ENCODE measurements at regions not wholly inside any gene's neighbourhood (a gene's known extent, or its start where the extent isn't known, plus 50 kb on each side); places are given as distances from the start of the nearest gene placed in this dataset.
"Not testable (repeated sequence)": the region's sequence is repeated elsewhere in the genome, so short reads cannot be mapped to it uniquely, and the experiment has no call there.

DNA sequence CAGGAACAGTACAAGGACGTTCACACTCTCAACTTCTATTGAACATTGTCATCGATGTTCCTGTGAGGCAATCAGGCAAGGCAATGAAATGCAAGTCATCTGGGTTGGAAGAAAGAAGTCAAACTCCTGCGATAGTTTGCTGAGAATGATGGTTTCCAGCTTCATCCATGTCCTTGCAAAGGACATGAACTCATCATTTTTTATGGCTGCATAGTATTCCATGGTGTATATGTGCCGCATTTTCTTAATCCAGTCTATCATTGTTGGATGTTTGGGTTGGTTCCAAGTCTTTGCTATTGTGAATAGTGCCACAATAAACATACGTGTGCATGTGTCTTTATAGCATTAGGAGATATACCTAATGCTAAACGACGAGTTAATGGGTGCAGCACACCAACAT lies 180.0 kb downstream of the RTP5 start:
- not testable (repeated sequence) for DNase-seq (ENCODE audit: low read depth)

DNA sequence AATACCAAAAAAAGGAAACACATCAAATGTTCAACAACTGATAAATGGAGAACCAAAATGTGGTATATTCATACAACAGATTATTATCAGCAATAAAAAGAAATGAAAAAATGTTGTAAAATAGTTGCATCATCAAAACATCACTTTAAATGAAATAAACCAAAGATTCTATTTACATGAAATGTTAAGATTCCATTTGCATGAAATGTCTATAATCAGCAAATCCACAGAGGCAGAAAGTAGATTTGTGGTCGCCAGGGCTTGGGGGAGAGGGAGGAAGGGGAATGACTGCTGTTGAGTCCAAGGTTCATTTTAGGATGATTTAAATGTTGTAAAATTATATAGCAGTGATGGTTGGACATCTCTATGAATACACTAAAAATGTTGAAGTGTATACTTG lies 181.9 kb downstream of the RTP5 start:
- no peak for DNase-seq (ENCODE audit: low read depth)

DNA sequence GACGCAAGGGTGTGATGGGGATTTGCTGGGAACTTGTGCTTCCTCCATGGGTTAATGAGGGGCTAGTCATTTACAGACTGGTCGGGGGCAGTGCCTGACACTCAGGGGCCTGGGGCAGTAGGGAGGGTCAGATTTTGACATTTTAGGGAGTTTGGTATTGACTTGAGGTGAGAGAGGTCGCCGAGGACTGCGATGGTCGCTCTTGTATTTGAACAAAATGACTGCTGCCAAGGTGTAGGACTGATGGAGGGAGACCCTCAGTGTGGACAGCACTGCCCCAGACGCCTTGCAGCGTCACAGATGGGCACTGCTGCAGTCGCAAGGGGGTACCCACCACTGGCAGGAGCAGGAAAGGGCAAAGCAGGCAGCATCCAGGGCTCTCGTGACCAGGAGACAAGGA lies 182.9 kb downstream of the RTP5 start:
- DNase-seq (ENCODE audit: low read depth), result no peak

DNA sequence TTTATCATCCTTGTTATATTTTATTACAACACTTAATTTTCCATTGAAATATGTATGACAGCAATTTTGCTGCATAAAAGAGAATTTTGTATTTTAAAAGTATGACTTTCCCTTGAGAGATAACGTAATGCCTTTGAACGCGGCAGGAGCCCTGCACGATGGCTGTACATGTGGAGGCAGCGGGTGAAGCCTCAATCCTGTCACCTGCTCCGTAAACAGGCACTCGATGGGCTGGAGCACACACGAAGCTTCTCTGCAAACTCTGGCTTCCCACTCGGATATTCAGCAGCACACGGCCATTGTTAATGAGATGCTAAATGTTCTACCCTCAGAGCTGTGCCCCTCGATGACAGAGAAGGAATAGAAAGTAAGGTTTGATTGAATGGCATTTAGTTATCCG lies 184.4 kb downstream of the RTP5 start:
- no peak for DNase-seq (ENCODE audit: low read depth)

DNA sequence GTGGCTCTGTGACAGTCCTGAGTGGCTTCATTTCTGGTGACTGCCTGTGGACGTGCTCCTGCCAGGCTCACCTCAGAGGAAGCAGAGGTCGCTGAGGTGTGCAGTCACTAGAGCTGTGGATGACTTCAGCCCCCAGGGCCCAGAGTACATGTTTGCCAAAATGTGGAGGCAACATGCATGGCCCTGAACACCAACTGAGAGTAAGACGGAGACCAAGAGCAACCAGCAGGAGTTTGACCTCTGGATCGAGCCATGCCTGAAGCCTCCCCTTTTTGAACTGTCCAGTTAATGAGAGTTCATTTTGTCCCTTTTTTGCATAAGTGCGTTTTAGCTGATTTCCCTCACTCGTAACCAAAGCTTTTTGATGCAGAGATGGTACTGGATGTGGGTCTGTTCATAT lies 184.9 kb downstream of the RTP5 start:
- DNase-seq (ENCODE audit: low read depth), result no peak

DNA sequence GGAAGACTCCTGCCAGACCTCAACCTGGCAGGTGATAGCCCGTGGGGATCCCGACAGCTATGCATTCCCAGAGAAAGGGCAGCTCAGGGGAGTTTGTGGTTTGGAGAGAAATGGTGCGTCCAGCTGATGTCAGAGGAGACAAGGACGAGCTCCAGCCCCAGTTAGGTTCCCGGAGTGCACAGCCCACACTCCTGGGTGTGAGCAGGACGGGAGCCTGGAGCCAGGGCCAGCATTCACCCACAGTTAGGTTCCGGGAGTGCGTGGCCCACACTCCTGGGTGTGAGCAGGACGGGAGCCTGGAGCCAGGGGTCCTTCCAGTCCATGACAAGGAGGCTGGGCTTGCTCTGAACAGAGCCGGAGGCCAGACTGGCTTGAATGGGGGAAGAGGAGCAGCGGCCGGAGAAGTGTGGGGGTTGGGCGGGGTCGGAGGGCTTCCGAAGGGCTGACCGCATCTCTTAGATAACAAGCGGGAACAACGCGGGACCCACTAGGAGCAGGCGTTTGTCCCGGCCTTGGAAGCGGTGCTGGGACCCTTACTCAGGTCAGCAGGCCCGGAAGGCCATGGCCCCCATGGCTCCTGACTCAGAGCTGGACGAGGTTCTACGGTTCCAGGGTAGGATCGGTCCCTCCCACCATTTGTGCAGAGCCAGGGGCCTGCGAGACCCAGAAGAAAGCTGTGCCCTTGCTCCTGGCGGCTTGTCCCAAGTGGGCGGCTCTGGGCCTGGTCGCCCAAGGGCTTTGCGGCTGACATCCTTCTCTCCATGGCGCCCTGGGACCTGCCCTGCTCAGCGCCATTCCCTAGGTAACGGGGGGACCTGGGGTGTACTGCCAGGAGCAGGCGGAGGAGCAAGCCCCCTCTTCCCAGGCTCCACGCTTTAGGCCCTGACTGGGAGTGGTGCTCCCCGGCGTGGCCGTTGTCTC lies 185.6 kb downstream of the RTP5 start:
- DNase-seq (ENCODE audit: low read depth), result no peak

DNA sequence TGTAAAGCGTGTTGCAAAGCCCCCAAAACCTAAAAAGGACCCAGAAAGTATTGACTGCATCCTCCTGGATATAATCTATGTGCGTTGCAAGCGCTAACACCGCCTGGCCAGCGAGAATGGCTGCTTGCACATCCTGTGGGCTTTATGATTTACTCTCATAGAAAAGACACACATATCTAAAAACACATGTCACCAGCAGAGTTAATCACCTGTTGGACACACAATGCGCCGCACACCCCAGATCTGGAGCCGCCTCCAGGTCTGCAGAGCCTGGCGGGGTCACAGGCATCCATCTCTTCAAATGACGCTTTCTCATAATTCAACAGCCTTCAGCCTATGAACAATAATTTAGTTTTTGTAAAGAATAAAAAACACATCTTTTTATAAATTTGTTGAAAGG lies 186.5 kb downstream of the RTP5 start:
- DNase-seq (ENCODE audit: low read depth), result no peak

DNA sequence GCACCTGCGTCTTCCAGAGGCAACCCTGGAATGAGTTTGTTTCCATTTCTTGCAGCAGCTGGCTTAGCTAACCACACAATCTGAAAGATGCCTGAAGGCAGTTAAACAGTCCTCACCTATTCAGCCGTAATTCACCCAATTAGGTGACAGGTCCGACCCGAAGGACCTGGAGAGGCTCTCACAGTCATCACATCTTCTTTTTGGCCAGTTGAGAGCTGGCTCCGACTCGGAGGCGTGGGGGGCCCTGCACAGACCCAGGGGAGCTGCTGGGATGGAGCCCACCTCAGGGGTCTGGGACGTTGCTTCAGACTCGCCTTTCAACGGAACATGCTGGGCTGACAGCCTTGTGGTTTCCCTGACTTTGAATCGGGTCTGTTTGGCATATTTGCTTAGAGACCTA lies 187.3 kb downstream of the RTP5 start:
- DNase-seq (ENCODE audit: low read depth), result no peak

DNA sequence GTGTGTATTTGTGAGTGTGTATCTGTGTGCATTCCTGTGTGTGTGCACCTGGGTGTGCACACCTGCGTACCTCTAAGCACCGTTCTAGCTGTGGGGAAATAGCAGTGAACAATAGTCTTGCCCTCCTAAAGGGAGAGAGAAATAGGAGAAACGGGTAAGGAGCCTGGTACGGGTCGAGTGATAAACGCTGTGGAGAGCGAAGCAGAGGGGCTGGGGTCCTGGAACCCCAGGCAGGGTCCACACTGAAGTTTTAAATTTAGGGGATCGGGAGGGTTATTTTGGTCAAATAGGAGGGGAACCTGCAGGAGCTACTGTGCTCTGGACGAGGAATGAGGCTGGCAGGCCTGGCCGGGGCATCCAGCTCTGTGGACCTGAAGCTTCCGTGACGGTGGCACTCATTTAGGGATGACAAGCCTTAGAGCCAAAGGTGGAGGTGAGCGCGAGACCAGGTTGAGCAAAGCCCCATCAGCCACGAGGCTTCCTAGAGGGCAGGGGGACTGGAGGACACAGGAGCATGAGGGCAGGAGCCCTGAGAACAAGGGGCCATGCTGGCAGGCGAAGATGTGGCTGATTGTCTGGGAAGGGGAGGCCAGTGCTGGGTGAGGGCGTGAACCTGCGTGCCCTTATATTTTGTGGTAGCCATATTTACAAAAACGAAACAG lies 188.0 kb downstream of the RTP5 start:
- DNase-seq (ENCODE audit: low read depth), result no peak

DNA sequence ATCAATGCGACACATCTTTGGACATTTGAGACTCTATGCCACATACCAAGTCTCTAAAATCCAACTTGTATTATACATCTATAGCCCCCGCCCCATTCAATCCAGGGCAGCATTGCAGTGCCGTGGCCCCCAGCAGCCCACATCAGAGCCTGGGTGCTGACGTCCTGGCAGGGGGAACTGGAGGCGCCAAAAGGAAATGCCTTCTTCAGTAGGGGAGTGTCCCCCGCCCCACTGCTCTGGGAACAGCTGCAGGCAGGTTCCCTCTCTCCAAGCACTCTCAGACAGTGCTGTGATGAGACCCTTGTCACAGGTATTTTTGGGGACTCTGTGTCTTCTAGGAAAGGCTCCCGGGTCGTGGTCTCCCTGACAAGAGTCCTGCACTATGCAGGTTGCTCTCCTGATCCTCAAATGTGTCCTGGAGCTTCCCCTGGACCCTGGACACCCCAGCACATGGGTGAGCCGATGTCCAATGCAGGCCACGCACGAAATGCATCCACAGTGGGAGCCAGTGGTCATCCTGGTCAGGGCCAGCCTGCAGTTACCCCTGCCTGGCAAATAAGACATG lies 188.7 kb downstream of the RTP5 start:
- no peak for DNase-seq (ENCODE audit: low read depth)

DNA sequence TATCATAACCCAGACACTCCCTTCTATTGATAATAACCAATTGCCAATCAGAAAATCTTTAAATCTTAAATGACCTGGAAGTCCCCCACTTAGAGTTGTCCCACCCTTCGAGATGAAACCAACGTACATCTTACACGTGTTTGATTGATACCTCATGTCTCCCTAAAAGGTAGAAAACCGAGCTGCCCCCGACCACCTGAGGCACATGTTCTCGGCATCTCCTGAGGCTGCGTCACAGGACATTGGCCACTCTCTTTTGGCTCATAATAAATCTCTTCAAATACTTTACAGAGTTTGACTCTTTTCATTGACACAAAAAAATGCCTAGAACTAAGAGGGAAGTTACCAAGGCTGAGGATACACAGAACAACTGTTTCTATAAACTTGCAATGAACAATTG lies 190.0 kb downstream of the RTP5 start:
- no peak for DNase-seq (ENCODE audit: low read depth)

DNA sequence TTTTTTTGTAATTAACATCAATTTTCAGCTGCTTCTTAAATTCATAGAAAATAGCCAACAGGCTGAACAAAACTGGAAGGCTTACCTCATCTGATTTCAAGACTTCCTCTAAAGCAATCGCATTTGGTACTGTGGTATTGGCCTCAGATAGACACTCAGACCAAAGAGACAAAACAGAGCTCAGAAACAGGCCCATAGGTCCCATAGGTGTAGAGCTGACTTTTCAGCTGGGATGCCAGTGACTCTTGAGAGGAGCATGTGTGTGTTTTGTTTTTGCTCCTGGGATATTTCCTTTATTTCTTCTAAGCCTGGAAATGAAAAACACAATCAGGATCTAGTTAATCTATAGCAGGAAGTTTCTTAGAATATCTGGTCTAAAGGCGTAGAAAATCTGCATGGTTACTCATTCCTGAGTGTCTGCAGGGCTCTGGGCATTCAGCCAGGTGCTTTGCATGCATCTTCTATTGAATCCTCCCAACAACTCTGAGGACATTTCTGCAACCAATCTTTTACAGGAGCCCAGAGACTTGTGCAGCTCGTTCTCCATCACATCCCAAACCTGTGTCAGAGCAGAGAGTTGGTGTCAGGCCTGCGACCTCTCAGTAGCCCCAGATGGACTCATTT lies 190.8 kb downstream of the RTP5 start:
- no peak for DNase-seq (ENCODE audit: low read depth)

DNA sequence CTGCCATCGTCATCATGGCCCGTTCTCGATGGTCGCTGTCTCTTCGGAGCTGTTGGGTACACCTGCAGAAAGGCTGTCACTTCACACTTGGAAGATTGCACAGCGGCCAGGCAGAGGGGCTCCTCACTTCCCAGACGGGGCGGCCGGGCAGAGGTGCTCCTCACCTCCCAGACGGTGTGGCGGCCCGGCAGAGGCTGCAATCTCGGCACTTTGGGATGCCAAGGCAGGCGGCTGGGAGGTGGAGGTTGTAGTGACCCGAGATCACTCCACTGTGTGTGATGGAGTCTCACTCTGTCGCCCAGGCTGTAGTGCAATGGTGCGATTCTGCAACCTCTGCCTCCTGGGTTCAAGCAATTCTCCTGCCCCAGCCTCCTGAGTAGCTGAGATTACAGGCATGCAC lies 192.4 kb downstream of the RTP5 start:
- DNase-seq (ENCODE audit: low read depth), result not testable (repeated sequence)

DNA sequence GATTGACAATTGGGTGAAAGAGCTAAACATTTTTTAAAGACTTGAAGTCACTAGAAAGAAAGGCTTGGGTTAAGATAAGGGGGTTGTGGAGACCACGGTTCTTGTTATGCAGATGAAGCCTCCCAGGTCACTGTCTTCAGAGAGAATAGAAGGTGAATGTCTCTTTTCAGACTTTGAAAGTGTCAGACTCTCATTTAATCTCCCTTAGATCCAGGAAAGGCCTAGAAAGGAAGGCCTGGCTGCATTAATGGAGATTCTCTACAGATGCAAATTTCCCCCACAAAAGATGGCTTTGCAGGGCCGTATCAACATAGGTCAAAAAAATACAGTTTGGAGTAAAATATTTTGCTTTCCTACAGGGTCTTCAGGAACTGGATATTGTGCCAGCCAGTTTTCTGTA lies 193.9 kb downstream of the RTP5 start:
- DNase-seq (ENCODE audit: low read depth), result no peak

DNA sequence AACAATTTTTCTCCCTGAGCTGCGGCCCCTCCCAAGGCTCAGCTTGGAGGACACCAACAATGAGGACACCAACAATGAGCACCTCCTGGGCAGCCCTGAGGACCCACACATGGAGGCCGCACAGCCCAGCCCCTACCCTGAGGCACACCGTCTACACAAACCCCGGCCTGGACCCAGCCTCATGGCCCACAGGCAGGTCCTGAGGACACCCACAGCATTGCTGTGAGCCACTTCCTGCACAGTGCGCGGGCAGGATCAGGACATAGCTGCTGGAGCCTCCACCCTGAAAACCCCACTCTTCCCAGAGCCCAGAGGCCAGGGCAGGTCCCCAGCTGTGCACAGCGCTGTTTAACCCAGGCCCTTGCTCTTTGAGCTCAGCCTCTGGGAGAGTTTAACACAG lies 194.3 kb downstream of the RTP5 start:
- DNase-seq (ENCODE audit: low read depth), result no peak

DNA sequence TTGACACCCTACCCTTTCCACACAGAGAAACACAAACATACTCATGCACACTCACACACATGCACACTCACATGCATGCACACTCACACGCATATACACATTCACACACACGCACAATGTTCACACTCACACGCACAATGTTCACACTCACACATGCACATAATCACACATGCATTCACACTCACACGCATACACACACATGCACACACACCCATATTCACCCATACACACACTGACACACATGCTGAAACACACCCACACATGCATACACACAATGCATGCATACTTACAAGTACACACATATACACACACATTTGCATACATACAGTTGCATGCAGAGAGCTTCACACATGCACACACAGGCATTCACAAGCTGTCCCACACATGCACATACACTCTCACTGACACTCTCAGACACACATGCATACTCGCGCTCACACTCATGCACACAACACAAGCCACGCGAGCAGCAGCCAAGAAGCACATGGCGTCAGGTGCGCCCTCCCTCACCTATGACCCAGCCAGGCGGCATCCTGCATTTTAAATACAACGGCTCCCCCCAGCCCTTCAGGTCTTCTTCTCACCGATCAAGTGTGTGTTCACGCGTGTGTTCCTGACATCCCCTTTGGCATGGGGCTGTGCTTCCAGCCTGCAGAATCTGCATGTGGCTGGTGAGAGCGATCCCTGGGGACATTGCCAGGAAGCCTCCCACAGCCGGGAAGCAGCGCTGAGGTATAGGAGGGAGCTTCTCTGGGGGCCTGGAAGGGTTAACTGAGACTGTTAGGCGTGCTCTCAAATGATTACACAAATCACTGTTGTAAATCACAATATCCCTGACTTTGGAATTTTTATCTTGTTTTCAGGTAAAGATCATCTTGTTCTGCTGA lies 195.1 kb downstream of the RTP5 start:
- DNase-seq (ENCODE audit: low read depth), result no peak

DNA sequence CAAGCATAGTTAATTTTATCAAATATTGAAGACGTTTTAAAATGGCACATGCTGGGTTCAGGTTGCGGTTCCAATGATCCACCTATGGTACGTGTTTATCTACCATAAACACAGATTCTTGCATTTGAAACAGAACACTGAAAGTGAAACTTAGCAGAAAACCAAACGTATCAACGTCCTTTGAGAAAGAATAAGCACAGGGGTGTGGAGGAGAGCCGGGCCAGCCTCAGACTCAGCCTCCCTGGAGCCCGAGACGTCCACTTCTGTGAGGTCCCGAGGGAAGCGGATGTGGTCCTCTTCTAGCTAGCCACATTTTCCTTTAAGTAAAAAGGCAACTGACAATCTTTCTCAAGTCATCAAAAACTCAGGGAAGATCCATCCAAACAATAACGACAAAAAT lies 195.9 kb downstream of the RTP5 start:
- no peak for DNase-seq (ENCODE audit: low read depth)

DNA sequence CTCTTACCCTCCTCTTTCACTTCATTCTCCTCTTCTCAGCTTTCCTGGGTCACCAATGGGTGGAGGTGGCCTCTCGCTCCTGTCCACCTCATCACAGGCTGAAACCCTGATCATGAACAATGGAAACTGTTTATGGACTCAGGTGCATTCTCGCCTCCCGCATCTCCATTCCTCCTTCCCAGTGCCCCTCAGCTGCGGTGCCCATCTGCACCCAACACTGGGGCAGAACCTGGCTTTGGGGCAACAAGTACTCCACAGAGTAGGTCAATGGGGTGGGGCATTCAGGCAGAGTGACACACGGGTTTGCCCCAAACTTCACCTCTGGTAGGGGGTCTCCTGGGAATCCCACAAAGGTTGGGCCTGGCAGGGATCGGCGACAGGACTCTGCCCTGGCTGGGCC lies 199.5 kb downstream of the RTP5 start:
- DNase-seq (ENCODE audit: low read depth), result no peak

DNA sequence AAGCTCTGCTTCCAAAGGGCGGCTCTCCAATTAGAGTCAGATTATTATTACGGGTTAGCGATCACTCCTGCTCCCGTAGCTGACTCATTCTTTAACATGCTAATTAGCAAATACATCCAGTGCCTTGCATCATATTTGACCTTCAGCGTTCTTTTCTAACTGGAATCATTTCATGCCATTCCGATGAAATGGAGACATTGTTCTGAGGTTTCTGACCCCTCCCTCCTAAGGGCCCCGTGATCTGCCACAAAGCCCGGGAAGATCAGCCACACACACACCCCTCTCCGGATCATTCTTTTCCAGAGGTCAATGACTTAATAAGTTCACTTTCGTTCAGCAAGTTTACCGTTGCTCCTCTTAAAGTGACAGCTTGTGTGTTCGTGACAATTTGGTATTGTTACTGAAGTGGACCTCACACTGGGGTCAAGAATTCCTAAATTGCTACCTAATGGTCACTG lies 200.4 kb downstream of the RTP5 start:
- not testable (repeated sequence) for DNase-seq (ENCODE audit: low read depth)

DNA sequence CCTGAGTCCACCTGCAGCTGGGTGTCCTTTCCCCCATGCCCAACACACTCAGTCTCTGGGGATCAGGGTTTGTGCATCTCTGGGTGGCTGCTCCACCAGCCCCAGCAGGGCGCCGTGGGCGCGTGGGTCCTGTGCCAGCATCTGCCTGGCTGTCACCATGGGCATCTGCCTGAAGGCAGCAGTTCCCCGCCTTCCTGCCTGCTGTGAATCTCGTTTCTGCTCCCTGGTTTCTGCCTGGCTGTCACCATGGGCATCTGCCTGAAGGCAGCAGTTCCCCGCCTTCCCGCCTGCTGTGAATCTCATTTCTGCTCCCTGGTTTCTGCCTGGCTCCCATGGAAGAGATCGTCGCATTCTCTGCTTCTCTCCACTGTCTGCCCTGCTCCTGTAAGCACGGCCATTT lies 201.2 kb downstream of the RTP5 start:
- not testable (repeated sequence) for DNase-seq (ENCODE audit: low read depth)

DNA sequence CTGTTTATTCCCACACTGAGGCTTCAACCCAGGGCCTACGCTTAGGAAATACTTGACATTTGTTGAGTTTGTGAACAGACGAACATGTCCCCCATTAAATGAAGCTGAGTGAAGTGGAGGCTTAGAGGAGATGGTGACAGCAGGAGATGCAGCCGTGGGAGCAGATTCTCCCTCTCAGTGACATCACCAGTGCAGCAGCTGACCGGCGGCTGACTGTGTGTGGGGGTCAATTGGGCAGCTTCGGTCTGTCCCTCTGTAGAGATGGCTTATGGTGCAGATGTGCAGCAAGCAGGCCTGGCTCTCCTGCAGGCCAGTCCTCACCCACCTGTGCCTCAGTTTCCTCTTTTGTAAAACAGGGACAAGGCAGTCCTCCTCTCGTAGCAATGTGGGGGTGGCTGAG lies 201.8 kb downstream of the RTP5 start:
- not testable (repeated sequence) for DNase-seq (ENCODE audit: low read depth)

DNA sequence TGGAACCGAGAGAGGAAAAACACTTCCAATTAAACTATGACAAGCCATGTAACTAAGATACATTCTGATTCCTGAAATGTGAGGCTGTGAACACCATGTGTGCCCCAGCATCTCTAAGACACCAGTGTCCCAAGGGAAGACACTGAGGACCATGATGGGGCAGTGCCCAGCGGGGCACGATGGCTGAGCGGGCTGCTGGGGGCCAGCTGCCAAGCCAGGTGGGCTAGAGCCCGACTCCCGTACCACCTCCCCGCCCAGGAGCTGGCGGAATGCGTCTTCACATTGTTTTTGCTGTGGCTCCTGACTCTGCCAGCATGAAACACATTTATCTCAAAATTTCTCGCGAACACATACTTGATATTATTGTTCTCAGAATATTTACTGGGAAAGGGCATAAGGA lies 202.4 kb downstream of the RTP5 start:
- not testable (repeated sequence) for DNase-seq (ENCODE audit: low read depth)
